M059J (cell line): ENCODE measurements at regions not wholly inside any gene's neighbourhood (a gene's known extent, or its start where the extent isn't known, plus 50 kb on each side); places are given as distances from the start of the nearest gene placed in this dataset.
A peak's percentile ranks its signal among the peaks of the same experiment; 100 is the strongest.

Experiments
- DNase-seq: peaks from one replicate; pipeline ENCODE4 v3.0.0-alpha.2; 2012; ENCODE audit warnings: low read depth

DNA sequence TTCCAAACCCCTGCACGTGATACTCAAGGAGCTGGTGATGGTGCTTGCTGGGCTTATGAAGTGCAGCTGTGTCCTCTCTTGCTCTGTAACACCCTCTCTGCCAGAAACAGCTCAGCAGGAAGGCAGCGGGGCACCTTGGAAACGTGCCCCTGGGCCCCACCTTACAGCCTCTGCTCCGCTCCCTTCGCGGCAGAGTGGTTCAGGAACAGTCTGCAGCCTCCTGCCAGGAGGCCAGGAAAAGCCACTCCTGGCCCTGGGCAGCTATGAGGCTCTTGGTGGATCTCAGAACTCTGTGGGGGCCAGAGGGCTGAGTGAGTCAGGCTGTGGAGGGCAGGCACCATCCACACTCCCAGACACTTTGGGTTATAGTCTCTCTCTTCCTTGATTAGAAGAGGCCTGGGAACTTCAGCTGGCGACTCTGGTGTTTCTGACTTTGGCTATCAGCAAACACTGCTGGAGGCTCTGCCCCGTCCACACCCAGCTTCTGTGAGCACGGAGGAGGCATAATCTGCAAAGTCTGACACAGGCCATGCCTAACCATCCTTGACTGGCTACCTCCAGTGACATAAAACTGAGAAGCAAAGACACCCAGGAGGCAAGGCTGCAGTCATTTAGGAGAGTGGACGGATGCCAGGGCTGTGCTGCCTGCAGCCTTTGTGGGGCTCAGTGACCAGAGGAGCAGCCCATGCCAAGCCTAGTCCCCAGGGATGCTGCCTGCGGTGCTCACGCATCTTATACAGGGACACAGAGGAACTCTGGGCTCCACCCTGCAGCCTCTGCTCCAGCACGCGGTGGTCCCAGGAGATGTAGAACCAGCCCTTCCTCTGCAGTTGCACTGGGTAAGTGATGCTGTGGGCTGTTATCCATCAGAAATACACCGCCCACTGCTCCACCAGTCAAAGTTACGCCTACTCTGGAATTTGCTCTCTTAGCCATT lies 65.3 kb downstream of the METRNL start:
- DNase-seq: no peak

- no peak for DNase-seq
These were observed 65.9 kb downstream of the METRNL start for GRCh38 chr17:83145358-83145738.

DNA sequence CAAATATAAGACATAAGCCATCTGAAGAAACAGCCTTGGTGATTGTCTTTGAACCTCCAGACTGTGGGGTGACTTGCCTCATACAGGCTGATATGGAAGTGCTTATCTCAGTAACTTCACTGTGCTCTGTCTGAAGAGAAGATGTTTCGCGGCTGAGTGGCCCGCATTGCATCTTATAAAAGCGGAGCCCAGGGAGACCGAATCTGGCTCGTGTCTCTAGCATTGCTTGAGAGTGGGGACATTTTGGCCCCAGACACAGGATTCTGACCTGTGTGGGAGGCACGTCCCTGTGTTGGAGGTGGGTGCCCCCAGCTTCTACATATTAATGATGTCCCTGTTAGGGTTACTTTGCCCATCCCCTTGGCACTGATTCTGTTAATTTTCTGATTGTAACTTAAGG lies 66.4 kb downstream of the METRNL start:
- DNase-seq: no peak

DNA sequence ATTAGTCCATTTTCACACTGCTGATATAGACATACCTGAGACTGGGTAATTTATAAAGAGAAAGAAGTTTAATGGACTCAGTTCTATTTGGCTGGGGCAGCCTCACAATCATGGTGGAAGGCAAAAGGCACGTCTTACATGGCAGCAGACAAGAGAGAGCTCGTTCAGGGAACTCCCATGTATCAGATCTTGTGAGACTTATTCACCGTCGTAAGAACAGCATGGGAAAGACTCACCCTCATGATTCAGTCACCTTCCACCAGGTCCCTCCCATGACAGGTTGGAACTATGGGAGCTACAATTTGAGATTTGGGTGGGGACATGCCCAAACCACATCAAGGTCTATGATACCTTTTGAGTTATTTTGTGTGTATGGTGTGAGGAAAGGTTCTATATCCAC lies 66.9 kb downstream of the METRNL start:
- DNase-seq: no peak

DNA sequence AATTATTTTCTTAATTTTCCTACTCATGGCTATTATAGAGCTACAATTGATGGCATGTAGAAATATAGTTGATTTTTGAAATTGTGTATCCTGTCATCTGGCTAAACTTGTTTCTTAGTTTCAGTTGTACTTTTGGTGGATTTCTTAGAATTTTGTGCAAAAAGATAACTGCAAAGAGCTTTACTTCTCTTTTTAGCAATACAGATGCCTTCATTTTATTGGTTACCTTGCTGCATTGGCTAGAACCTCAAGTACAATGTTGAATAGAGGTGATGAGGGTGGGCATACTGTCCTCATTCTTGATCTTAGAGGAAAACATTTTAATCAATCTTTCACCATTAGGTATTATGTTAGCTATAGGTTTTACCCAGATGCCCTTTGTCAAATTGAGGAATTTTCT lies 67.9 kb downstream of the METRNL start:
- no peak for DNase-seq

- no peak for DNase-seq
These were observed 69.1 kb downstream of the METRNL start for GRCh38 chr17:83148317-83149028.

- DNase-seq: no peak
These were observed 69.8 kb downstream of the METRNL start for GRCh38 chr17:83149029-83149725.

DNA sequence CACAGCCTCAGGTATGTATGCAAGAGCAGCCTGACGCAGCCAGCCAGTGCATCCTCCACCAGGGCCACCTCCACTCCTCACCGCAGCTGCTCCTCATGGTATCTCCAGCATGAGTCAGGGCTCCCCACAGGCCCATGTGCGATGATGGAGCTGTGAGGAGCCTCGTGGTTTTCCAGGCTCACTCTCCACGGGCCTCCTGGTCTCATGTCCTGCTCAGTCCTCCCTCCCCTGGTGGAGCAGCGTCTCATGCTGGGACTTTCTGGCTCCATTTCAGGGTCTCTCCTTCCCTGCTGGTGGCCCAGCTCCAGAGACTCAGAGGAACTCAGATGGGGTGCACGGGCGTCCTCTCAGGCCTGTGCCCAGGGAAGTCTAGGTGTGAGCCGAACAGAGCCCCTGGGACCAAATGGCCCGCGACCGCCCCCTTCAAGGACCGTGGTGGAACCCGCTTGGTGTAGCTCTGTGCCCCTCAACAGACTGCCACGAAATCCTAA lies 70.4 kb downstream of the METRNL start:
- DNase-seq: no peak

DNA sequence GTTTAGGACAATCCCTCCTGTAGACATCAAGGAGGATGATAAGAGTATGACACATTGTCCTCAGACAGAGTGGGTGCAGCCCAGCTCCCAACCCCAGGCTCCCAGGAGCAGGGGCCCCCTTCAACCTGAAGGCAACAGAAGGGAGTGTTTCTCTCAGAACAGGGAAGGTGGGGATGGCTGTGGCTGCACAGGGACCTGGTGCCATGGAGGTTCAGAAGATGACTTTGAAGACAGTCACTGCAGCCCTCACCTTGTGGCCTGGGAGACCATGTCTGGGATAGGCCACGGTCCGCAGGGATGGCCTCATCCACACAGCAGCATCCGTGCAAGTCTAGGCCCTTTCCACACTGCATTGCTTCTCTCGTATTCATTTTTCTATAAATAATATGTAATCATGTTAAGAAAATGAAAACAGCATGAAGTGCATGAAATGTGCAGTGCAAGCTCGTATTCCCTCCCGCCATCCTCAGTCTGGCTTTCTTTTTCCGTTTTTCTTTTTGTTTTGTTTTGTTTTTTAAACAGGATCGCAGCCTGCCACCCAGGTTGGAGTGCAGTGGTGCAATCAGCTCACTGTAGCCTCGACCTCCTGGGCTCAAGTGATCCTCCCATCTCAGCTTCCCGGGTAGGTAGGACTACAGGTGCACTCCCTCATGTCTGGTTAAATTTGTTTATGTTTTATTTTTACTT lies 71.1 kb downstream of the METRNL start:
- DNase-seq: no peak

DNA sequence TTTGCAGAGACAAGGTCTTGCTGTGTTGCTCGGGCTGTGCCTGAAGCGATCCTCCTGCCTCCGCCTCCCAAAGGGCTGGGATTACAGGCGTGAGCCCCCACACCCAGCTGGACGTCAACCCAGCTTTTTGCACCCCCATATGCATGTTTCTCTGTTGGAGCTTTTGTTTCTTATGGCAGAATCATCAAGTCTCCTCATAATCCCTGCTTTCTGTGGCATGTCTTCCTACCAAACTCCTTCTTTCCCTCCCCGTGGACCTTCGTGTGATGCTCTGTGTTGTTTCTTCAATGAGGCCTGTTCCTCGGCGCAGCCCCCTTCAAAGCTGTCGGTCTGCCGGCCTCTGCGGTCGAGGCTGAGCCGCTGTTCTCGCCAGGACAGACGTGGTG lies 71.6 kb downstream of the METRNL start:
- DNase-seq: no peak

DNA sequence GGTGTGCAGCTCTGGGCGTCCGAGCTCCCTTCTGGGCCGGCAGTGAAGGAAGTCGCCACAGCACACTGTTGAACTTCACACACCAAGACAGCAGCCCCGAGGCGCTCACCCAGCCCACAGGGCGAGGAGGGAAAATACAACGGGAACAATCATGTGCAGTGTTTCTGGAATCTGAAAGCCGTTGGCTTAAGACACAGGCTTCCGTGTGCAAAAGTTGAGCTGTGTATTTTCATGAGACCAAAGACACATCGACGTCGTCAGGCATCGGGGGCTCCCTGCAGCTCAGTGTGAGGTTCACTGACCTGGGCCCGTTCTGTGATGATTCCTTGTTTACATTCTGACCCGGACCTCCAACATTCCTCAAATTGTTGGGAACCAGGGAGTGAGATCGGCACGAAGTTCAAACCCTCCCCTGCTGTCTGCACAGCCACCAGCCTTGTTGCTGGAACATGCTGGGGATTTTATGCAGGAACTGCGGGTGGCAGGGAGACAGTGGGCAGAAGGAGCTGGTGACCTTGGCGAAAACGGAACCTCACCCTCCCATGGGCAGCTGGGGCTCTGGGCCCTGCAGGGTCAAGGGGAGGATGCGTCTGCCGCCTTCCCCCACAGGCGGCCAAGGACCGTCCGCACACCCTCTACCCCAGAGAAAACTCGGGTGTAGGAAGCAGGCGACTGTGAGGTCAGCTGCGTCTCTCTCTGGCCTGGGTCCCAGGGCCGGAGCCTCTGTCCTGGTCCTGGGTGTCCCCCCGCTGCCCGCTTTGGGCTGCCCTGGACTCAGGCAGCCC lies 72.2 kb downstream of the METRNL start:
- DNase-seq: no peak

- DNase-seq: no peak
These were observed 72.9 kb downstream of the METRNL start for GRCh38 chr17:83152227-83152744.

DNA sequence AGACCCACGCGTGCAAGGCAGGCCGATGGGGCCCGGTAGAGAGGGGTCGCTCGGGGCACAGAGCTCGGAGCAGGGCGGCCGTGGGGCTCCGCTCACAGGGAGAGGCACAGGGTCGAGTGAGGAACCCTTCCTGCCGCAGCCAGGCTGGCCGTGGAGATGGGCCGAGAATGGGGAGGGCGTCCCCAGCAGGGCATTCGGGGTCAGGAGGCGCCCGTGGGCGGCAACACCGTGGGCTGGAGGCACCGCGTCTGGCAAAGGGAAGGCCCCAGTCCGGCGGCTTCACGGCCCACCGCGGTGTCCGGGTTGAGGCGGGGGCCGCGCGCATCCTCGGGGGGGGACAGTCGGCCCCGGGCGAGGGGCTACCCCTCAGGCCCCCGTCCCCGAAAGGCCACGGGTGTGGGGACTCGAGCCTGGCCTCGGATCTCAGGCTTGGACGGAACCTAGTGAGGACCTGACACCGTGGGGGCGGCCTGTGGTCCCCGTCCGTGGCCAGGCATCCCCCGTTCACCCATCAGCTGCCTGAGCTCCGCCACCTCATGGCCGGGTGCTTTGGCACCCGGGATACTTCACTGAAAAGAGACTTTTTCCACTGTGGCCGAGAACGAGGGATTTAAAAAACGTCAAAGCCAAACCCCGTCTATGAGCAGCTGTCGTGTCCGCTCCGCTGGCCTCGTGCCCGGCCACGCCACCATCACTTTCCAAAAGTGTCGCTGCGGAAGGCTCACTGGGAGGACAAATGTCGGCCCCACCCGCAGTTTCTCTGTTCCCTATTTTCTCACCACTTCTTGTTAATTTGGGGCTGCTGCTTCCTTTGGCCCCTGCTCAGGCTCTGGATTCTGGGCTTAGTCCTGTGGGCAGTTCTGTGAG lies 73.6 kb downstream of the METRNL start:
- no peak for DNase-seq

DNA sequence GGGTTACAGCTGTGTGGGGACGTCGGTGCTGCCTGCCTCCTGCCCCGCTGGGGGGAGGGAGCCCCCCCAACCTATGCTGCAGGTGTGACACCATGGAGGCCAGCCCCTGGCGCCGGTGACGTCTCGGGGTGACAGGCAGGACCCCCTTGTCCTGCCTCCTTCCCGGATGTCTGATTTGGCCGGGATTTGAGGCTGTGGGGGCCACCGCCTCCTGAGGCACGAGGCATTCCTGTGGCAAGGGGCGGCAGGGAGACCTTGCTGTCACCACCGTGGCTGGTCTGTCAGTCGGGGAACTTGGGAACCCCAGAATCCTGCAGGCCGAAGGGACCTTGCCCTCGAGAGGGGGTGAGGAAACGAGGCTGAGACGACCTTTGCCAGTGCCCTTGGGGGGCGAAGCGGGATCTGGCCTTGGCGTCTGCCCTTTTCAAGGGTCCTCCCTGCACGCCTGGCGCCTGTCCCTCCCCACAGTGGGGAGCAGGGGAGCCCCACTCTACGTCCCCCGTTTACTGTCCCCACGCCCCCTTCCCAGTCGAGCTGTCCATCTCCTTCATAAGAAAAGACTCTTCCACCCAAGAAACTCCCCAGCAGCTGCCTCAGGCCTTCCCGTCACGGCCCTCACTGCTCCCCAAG lies 74.4 kb downstream of the METRNL start:
- DNase-seq: no peak

DNA sequence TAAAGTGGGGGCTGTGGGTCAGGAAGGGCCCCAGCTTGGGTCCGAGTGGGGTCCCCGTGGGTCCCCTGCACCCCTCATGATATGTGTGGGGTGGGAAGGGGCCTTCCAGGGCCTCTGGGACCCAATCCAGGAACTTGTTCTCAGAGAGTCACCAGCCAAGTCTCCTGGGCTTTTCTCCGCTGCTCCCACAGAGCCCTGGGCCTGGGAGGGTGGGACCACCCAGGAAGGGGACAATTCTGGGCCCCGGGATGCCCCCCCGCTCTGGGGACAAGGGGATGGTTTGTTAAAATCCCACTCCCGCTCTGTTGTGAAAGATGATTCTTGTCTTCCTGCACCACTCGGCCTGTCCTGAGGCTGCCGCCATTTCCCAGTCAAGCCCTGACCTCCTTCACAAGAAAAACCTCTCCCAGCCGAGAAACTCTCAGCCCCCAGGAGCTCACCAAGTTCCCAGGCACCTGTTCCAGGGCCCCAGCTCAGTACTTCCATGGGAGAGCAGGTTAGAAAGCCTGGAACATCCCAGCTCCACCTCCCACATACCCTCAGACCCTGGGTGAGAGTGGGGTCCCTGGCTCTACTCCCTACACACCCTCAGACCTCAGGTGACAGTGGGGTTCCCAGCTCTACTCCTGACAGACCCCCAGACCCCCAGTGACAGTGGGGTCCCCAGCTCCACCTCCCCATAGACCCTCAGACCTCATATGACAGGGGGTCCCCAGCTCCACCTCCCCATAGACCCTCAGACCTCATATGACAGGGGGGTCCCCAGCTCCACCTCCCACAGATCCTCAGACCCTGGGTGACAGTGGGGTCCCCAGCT lies 75.1 kb downstream of the METRNL start:
- no peak for DNase-seq

- DNase-seq: peak; percentile 82
These were observed 76.0 kb downstream of the METRNL start for GRCh38 chr17:83155128-83156121.

DNA sequence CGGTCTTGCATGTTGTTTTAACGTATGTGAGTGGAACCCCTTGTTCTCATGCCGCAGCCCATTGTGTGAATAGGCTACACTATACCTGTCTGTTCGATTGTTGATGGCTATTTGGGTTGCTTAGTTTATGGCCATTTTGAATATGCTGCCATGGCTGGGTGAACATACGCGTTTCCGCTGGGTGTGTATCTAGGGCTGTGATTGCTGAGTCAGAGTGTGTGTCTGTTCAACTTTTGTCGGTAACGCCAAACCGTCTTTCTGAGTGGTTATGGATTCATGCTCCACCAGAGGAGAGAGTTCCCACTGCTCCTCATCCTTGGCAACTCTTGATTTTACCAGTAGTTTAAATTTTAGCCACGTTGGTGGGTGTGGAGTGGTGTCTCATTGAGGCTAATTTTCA lies 77.0 kb downstream of the METRNL start:
- no peak for DNase-seq
